Stimulated activated CD4-positive, alpha-beta T cell treated with anti-CD3 and anti-CD28 coated beads, Interleukin-15, amount 100 ng/mL, for 24 hours (primary cell): ENCODE measurements at regions not wholly inside any gene's neighbourhood (a gene's known extent, or its start where the extent isn't known, plus 50 kb on each side); places are given as distances from the start of the nearest gene placed in this dataset.
"Not testable (repeated sequence)": the region's sequence is repeated elsewhere in the genome, so short reads cannot be mapped to it uniquely, and the experiment has no call there.

Experiments
- DNase-seq: peaks from one replicate; pipeline ENCODE4 v3.0.0-alpha.2; 2020

DNA sequence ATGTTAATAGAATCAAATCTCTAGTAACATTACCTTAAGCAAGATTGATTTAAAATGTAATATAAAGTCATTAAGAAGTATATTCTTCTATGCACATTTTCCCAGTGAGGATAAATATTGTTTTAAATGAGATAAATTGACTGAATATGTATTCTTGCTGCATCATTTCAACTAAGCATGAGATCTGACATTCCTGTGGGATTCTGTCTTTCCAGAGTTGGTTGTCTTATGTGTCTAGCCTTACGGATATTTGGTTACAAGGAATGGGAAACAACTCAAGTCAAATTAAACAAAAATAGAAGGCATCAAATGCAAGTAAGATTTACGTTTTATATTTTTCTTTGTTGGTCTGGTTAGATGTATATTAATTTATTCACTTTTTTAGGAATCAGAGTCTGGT is 287.5 kb downstream of the PTGER3 start:
- DNase-seq: no peak

DNA sequence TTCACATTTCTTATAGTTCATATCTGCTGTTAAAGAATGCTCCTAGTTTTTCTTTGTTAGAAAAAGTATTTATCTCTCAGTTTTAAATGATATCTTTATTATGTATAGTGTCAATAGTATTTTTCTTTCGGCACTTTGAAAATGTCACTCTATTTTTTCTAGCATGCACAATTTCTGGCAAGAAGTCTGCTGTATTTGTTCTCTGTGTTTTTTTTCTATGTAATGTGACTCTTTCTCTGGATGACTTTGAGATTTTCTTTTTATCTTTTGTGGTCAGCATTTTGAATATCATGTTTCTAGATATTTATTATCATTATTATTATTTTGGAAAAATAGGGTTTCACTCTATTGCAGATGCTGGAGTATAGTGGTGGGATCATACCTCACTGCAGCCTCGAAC is 285.2 kb downstream of the PTGER3 start:
- DNase-seq: no peak

DNA sequence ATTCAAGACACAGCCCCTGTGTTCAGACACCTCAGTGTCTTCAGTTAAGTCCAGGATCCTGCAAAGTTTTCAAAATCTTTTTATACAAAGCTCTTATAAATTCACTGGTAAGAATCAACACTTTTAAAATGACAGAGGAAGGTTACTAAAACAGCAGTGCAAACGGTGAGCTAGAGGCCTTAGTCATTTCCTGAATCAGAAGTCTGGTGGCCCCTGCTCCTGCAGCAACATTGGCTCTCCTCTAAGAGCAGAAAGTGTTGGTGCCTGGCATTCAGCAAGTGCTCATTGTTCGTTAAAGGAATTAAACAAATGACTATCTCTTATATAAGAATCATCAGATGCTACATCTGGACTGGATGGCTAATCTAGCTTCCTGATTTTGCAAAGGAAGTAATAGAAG is 282.9 kb downstream of the PTGER3 start:
- DNase-seq: no peak

DNA sequence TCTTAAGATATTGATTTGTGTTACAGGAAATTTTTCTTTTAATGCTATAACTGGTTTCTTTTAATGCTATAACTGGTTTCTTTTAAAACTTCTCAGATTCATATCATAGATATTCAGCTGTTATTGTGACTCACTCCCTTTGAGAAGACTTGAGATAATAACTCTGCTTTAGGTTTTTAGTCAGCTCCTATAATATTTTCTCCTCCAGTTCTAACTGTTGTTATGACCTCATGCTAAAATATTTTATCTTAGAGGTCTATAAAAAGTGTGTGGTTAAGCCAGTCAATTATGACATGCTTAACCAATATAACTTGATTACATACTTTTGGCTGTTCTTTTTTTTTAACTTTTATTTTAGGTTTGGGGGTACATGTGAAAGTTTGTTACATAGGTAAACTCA is 280.2 kb downstream of the PTGER3 start:
- DNase-seq: no peak

DNA sequence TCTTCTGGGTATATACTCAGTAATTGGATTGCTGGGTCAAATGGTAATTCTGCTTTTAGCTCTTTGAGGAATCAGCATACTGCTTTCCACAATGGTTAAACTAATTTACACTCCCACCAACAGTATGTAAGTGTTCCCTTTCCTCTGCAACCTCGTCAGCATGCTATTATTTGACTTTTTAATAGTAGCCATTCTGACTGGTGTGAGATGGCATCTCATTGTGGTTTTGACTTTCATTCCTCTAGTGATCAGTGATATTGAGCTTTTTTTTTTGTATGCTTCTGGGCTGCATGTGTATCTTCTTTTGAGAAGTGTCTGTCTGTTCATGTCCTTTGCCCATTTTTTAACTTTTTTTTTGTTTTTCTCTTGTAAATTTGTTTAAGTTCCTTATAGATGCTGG is 279.4 kb downstream of the PTGER3 start:
- DNase-seq: no peak

DNA sequence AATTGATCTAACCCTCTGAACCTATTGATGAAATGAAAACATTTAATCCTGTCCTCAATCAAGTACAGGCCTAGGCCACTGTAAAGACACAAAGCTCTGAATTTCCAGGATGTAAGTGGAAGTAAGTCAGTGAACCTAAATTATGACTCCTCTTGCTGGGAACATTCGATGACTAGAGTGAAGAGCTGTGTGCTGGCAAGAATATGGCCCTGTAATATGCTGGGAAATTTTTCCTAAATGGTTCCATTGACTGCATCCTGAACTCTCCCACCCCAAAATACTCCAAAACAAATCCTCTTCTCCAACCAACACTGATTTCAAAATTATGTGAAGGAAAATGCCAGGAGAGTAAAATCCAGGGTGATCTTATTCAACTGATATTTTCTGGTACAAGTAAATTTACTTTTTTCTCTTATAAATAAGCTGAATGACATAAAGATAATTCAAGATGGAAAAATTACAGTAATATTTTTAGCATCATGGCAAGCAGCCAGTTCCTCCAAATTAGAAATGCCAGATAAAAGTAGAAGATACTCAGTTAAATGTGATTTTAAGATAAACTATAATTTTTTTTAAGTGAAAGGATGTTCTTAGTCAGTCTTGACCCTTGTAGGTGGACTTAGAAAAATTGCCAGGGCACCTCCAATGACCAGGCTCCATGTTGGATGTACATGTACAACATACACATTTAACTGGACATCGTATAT is 269.4 kb downstream of the PTGER3 start:
- DNase-seq: no peak

DNA sequence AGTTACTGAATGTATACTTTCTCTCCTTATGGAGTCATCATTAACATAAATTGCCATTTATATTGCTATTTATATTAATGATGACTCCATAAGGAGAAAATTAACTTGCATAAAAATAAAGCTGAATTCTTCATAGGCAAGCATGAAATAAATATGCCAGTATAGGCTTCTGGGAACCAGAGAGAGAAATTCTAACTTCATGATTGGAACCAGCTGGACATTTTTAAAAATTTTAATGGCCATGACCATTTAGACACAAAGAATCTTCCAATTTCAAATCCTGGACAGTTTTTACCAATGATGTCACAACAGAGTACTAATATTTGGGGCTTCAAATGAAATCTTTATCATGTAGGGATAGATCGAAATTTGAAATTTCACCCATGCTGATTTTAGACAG is 268.7 kb downstream of the PTGER3 start:
- no peak for DNase-seq

DNA sequence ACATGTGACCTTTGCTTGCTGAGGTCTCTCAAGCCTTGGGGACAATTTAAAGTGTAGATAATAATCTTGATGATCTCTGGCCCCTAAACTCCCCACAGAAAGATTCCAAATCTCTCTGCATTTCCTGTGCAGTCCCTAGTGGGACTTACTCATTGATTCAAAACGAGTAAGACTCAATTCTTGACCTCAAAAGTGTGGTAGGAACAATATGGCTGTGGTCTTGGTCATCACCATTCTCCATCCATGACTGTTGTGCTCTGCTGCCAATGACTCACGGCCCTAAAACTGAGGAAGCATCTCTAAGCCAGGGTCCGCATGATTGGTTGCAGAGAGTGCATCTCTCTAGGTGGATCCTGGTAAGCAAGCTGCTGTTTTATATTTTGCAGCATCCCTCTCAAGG is 268.0 kb downstream of the PTGER3 start:
- DNase-seq: no peak

DNA sequence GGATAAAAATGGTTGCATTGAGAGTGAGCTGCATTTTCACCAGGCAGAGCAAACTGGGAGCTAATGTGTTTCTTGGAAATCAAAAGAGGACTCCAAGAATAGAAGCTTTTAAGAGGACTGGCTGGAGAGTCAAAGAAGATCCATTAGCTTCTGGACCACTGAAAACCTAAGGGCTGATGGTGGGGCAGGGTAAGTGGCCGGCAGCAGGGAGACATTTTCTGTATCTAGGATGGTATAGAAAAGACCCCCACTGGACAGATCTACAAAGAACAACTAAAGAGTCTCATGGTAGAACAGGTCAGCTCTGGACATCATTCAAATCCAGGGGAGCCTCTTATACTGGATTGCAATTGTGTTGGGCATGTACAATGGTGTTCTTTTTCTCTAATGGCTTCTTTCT is 262.3 kb downstream of the PTGER3 start:
- DNase-seq: no peak

DNA sequence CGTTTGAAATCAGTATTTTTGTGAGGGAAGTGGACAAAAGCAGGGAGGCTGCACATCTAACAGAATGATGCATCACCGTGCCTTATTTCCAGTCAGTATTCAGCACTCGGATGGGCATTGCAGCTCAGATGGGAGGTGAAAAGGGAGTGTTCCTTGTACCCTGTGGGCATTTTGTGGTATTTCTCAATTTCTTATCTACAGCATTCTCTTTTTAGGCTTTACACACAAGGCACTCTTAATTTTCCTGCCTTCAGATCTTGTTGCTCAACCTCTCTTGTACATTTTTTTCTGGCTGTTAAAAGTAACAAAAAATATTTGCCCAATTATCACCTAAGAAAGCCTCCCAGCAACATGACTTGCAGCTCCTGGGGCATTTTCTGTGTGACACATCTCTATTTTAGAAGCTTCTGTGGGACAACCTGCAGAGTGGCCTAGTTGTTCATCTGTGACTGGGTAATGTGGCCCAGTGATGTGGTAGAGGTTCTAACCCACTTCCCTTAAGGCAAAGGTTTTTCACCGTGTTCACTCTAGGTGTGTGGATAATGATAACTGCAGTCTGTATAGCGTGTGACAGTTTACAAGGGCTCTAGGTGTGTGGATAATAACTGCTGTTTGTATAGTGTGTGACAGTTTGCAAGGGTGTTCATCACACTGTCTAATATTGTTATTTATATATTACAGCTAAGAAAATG is 257.2 kb downstream of the PTGER3 start:
- no peak for DNase-seq

DNA sequence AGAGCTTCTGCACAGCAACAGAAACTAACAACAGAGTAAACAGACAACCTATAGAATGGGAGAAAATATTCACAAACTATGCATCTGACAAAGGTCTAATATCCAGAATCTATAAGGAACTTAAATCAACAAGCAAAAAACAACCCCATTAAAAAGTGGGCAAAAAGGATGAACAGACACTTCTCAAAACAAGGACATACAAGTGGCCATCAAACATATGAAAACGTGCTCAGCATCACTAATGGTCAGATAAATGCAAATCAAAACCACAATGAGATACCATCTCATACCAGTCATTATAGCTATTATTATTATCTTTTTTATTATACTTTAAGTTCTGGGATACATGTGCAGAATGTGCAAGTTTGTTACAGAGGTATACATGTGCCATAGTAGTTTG is 252.6 kb downstream of the PTGER3 start:
- DNase-seq: not testable (repeated sequence)

DNA sequence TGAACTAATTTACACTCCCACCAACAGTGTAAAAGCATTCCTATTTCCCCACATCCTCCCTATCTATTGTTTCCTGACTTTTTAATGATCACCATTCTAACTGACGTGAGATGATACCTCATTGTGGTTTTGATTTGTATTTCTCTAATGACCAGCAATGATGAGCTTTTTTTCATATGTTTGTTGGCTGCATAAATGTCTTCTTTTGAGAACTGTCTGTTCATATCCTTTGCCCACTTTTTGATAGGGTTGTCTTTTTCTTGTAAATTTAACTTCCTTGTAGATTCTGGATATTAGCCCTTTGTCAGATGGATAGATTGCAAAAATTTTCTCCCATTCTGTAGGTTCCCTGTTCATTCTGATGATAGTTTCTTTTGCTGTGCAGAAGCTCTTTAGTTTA is 251.3 kb downstream of the PTGER3 start:
- not testable (repeated sequence) for DNase-seq

DNA sequence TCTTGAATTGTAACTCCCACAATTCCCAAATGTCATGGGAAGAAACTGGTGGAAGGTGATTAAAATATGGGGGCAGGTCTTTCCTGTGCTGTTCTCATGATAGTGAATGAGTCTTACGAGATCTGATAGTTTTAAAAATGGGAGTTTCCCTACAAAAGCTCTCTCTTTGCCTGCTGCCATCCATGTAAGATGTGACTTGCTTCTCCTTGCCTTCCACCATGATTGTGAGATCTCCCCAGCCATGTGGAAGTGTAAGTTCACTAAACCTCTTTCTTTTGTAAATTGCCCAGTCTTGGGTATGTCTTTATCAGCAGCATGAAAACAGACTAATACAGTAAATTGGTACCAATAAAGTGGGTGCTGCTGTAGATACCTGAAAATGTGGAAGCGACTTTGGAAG is 245.0 kb downstream of the PTGER3 start:
- not testable (repeated sequence) for DNase-seq

DNA sequence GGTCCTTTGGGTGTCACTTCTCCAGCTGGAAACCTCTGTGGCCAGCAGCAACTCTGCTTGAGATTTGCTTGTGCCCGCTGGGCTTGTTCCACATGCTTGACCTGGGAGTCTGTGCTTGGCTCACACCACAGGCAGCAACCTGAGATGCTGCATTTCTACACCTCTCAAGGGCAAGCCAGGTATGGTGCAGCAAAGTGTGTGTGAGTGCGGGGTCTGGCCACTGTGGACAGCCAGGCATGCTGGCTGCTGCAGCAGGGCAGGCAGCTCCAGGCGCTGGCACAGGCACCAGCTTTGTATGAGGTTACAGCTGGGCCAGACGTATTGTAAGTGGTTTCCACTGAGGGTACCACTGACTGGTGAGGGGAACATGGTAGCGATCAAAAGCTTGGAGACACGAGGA is 242.0 kb downstream of the PTGER3 start:
- DNase-seq: no peak

DNA sequence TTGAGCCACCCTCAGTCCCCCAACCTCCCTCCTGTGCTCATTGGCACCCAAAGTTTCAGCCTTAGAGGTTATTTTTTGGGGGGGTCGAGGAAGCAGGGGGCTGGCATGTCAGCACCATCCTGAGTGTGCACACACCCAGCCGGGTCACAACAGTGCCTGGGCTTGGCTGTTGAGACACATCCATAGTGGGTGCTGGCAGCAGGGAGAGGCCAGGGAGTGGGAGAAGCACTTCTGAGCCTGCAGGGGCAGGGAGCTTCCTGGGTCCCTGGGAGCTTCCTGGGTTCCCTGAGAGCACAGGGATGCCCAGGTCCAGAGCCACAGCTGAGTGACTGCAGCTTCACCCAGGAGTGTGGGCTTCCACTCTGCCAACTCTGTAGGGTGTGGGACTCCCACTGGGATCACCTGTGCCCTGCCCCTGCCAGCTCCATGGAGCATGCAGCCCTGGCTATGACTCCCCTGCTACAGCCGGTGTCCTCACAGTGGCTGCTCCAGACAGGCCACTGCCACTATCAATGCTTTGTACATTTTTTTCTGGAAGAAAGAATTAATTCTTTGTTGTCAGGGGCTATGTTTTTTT is 240.4 kb downstream of the PTGER3 start:
- no peak for DNase-seq

DNA sequence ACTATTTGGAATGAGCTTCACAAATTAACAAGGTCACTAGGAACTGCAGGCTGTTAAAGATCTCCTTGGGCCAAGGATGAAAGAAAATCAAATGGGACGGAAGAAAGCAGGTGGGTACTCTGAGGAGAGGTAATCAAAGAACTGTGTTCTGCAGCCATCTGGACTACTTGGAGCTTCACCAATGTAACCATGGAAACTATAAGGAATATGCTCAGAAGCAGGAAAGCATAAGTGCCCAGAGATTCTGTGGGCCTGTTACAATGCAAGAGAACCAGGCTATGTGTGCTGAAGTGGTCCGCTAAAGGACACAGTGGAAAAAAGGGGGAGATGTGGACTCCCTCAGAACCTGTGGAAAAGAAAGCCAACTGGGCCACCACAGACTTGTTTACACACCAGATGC is 238.5 kb downstream of the PTGER3 start:
- no peak for DNase-seq

DNA sequence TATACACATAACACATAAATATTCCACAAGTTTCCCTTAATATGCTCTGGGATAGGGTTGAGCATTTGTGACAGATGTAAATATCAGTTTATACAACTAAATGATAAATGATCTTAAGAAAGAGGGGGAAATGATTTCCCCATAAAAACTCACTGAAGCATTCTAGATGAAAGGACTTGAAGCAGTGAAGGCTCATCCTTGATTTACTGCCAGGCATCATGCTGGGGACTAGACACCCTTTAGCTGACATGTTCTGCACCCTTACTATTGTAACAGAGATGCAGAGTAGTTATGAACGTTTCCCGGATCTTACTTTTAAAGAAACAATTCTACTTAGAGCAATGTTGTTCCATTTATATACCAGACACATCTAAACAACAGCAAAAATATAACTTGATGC is 235.8 kb downstream of the PTGER3 start:
- no peak for DNase-seq

DNA sequence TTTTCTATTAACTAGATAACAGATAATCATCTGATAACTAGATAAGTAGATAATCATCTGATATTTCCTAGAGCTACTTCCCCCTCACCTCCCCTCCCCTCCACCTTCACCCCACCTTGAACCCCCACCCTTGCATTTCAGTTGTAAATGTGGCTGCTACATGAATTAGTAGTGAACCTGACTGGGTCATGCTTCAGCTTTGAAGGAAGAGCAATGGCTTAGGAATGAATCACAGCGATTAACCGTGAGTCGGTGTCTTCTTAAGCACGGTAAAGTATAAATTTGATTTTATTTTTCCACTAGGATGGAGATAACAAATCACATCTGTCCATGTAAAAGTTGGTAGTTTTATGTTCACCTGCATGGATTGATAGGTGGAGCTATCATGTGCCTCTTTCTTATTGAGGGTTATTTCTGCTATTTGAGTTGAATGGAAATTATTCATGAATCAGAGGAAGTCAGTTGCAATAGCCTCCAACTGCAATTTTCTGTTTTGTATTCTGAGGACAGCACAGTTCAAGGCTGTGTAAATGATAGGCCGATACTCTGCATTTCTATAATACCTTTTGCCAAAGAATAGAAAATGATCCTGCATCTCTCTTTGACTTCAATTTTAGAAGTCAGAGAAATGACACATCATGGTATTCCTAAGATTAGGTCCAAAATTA is 235.0 kb downstream of the PTGER3 start:
- no peak for DNase-seq

DNA sequence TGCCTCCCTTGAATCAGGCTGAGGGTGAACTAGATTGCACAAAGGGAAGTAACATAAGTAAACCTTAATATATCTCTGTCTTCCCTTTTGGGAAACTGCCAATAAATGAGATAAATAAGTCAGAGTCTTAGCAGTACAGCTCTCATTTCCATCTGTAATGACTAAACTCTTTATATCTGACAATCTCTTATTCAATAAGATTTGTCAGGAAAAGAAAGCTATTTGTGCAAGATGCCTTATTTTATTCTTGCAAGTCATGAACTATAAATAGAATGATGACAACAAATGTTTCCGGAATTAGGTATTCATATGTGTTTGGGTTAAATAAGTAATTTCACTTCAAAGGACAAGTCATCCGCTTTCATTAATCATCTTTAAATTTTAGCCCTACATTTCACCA is 229.2 kb downstream of the PTGER3 start:
- DNase-seq: no peak

DNA sequence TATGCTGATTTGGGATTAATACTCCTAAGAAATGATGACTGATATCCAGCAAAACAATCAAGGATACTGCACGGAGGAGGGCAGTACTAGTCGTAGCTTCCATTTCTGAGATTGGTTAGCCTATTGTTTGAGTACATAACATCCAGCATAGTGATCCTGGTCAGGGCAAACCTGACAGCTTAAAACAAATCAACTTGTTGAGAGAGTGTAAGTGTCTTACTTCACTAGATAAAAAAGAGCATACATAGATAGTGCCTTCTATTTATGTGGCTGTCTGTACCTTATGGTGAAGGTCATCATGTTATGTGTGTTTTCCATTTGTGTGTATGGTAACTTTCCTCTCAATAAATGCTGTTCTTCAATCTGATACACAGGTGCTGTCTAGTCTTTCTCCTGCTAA is 228.4 kb downstream of the PTGER3 start:
- no peak for DNase-seq

DNA sequence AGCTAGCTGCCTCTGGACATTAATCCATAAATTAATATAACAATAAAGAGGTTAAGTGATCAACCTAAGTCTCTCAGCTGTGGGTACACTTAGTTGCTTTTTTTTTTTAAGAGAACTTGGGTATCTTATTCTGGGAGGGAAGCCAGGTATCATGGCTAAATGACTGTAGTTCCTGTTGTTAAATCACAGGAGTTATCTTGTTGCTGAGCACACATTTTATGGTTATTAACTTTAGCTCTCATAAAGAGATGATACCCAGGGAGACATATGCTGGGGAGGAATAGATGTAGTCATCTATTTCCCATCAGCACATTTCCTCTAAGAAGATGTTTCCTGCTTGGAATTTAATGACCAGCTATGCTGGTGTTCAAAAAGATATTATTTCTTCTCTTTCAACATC is 227.8 kb downstream of the PTGER3 start:
- DNase-seq: no peak

DNA sequence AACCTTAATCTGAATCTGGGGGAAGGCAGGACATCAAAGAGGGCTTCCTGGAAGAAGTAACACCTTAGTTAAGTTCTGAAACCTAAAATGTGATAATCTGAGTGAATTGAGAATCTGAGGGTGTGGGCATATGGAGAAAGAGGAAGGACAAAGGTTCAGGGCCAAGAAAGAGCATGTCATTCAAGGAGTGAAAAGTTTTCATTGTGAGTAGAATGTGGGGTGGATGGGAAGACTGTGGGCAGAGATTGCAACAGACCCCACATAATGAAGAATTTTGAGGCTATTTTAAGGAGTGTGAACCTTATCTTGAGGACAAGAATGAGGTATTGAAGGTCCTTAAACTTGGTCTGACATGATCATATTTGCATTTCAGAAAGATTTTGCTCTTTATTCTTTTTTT is 227.2 kb downstream of the PTGER3 start:
- DNase-seq: no peak

DNA sequence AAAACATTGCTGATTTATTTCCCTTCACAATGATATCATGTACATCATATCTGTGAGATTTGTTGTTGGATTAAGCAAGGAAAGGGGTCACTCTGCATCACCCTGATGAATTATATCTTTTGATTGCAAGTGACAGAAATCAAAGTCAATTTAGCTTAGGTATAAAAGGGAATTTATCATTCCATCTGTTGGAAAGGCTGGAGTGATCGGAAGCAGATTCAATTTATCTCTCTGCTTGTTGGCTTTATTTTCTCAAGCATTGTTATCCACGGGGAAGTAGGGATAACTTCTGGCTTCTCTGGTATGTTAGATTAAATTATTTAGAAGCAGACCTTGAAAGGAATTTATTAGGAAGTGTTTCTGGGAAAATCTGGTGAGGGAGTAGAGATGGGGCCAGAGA is 226.6 kb downstream of the PTGER3 start:
- DNase-seq: no peak

DNA sequence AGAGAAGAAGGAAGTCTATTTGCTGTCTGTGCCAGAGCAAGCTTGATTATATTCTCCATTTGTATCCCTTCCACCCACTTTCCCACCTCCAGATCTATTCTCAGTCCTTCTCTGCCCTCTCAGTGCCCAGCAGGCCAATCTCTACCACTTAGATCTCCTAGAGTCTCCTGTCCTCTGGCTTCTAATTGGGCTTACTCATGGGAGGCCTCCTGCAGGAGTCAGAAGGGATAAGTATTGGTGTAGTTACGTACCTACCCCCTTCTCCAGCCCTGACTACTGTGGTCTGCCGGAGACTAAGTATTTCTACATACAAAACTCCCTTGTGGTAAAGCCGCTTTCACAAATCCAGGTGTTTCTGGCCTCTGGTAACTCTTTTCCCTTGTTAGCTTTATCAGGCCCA is 221.2 kb downstream of the PTGER3 start:
- DNase-seq: no peak
